GM12872 (cell line): ENCODE measurements at regions not wholly inside any gene's neighbourhood (a gene's known extent, or its start where the extent isn't known, plus 50 kb on each side); places are given as distances from the start of the nearest gene placed in this dataset.

ENCODE experiments used
- TF ChIP-seq, protein P1 (sequence below): IDR thresholded peaks from 3 replicates; pipeline ENCODE4 v1.5.1; 2011; ENCODE audit warnings: low read depth, mild to moderate bottlenecking, low read length, moderate library complexity; ENCODE audit not compliant: insufficient read depth

DNA sequence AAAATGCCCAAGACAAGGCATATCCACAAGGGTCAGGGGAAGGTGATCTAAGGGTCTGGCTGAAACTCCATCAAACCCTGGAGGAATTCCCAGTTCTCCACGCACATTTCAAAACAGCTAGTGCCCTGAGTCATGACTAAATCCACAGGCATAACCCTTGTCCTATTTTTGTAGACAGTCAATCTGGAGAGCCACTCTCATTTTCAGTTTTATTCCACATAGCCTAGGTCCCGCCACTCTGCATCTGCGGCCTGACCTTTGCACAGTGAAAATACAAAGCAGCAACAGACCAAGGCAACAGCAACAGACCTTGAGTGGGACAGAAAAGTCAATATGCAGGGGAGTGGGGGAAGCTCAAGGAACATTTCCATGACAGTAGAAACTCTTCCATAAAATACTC is 201.4 kb upstream of the NPVF start:
- TF ChIP-seq, protein P1, sequence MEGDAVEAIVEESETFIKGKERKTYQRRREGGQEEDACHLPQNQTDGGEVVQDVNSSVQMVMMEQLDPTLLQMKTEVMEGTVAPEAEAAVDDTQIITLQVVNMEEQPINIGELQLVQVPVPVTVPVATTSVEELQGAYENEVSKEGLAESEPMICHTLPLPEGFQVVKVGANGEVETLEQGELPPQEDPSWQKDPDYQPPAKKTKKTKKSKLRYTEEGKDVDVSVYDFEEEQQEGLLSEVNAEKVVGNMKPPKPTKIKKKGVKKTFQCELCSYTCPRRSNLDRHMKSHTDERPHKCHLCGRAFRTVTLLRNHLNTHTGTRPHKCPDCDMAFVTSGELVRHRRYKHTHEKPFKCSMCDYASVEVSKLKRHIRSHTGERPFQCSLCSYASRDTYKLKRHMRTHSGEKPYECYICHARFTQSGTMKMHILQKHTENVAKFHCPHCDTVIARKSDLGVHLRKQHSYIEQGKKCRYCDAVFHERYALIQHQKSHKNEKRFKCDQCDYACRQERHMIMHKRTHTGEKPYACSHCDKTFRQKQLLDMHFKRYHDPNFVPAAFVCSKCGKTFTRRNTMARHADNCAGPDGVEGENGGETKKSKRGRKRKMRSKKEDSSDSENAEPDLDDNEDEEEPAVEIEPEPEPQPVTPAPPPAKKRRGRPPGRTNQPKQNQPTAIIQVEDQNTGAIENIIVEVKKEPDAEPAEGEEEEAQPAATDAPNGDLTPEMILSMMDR, result no peak

- TF ChIP-seq, protein P1, result no peak
These were observed 202.1 kb upstream of the NPVF start for GRCh38 chr7:25430200-25430931.

DNA sequence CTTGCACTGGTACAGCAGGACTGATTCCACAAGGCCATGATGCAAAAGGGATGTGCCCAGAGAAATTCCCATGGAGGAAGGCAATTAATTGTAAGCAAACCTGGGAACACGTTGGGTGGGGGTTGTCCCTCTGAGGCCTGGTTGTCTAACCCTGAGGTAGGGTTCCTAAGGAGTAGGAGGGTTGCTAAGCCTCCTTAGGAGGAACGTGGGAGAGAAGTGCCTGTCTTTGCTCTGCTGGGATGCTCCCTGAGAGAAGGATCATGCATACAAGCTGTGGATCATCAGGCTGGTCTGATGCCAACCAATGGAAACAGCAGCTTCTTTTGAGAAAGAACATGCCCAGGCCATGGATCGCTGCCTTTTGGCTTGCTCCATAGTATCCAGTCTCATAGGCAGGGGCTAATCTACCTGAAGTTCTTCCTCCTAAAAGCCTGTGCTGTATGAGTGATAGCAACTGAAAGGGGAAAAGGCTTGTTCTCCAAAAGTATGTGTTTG is 203.7 kb upstream of the NPVF start:
- TF ChIP-seq, protein P1, result no peak

DNA sequence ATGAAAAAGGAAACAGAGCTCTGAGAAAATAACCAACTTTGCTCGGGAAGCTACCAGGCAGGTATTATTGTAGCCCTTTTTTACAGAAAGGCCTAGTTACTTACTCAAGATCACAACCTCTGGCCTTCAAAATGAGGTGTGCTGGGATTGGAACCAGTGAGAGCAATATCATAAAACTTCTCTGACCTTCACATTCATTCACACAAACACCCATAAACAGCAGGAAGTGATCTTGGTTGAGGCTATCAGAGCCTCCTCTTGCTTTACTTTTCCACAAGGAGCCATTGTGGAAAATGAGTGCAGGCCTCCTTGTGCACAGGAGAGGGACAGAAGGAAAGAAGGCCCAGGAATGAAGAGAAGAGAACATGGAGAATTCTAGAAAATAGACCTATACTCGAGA is 204.5 kb upstream of the NPVF start:
- TF ChIP-seq, protein P1, result no peak

- TF ChIP-seq, protein P1, result no peak
These were observed 208.1 kb upstream of the NPVF start for GRCh38 chr7:25436413-25436812.

DNA sequence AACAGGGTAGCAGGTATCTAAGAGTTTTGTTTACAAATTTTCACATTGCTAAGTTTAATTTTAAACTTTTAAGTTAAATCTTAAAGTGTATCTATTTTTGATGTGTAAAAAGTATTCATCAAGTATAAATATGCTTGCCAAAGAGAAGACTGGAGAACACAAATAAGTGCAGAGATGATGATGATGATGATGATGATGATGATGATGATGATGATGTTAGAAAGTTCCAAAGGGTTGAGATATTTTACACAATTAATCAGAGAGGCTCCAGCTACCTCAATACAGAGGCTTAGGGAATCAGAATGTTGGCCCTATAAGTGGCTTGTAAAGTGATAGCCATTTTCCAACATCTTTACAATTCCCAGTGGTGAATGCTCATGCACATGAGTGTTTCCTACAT is 209.0 kb upstream of the NPVF start:
- TF ChIP-seq, protein P1, result no peak

DNA sequence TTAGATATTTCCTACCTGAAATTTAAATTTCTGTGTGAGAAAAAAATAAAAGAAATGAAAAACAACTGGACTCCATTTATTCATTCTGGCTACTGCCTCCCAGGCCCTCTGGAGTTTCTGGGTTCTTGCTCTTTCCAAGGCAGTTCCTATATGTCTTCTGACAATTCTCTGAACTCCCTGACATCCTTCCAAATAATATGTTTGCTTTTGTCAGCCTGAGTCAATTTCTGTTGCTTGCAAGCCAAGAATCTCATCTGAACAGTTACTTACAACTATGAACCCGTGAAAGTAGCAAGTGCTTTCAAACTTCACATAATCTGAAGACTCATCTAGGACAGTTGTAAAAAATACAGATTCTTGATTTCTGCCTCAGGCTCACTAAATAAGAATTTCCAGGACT is 216.7 kb upstream of the NPVF start:
- TF ChIP-seq, protein P1, result no peak

GRCh38 chr7:25448301-25448700 is 220.0 kb upstream of the NPVF start:
- TF ChIP-seq, protein P1, result no peak
